Stomach (tissue), 8 donors: ENCODE measurements at regions not wholly inside any gene's neighbourhood (a gene's known extent, or its start where the extent isn't known, plus 50 kb on each side); places are given as distances from the start of the nearest gene placed in this dataset.

Experiments used
- DNase-seq, 2 donors: peaks; one replicate each; pipeline versions ENCODE4 v3.0.0 to v3.0.0-alpha.2; 2013 to 2019
- H3K27ac ChIP-seq, 5 donors: fragments of 200-600 bp in 4 of 5; sonication (generic) in 4 of 5; one replicate each; pipeline ENCODE4 v1.5.1; 2013 to 2019; ENCODE audit warnings: mild to moderate bottlenecking in 1 of 5, moderate library complexity in 1 of 5
- H3K27me3 ChIP-seq, 3 donors: fragments of 200-600 bp; sonication (generic); one replicate each; pipeline ENCODE4 v1.5.1; 2017 to 2019; ENCODE audit warnings: mixed run types in 1 of 3
- H3K36me3 ChIP-seq, 4 donors: fragments of 200-600 bp; sonication (generic); 1 replicate in 3 of 4; 2 replicates in 1 of 4; pipeline ENCODE4 v1.5.1; 2016 to 2019
- H3K4me1 ChIP-seq, 4 donors: fragments of 200-600 bp; sonication (generic); one replicate each; pipeline ENCODE4 v1.5.1; 2016 to 2019
- H3K4me3 ChIP-seq, 4 donors: fragments of 200-600 bp; sonication (generic) in 3 of 4; one replicate each; pipeline ENCODE4 v1.5.1; 2016 to 2019; ENCODE audit warnings: mild to moderate bottlenecking in 1 of 4
- H3K9me3 ChIP-seq, 4 donors: fragments of 200-600 bp; sonication (generic); one replicate each; pipeline ENCODE4 v1.5.1; 2016 to 2019
- CTCF ChIP-seq, 7 experiments: fragments of 450-650 bp in 4 of 7; fragments of 200-600 bp in 3 of 7; sonication (generic) in 3 of 7; IDR thresholded peaks; one replicate each; pipeline ENCODE4 v1.5.1; 2016 to 2019; ENCODE audit warnings: antibody characterized with exemption in 7 of 7, control low read depth in 2 of 7, mild to moderate bottlenecking in 1 of 7
- EP300 ChIP-seq: sonication (generic); formaldehyde crosslinking; IDR thresholded peaks from one replicate; pipeline ENCODE4 v1.6.1; 2017; ENCODE audit warnings: antibody characterized with exemption
- POLR2A ChIP-seq, 4 donors: fragments of 450-650 bp; IDR thresholded peaks; one replicate each; pipeline ENCODE4 v1.6.1; 2016; ENCODE audit warnings: antibody characterized with exemption in 4 of 4, control low read depth in 2 of 4, mild to moderate bottlenecking in 1 of 4, moderate library complexity in 1 of 4
- POLR2AphosphoS5 ChIP-seq, 3 donors: sonication (generic); formaldehyde crosslinking; IDR thresholded peaks; one replicate each; pipeline ENCODE4 v1.6.1; 2016; ENCODE audit warnings: antibody characterized with exemption in 3 of 3
- WGBS, 5 donors: extraction: QIAGEN DNeasy Blood & Tissue Kit in 3 of 5; methylation state at CpG; one replicate each; pipeline versions ENCODE4 v1.1.5 to v1.1.7; 2013 to 2018; 5-methylcytosine and 5-hydroxymethylcytosine counted together
- intact Hi-C: fragments of 100-400 bp; cut with DNase I; formaldehyde crosslinking; loops from one replicate; pipeline ENCODE4 v1.15.1; 2023; ENCODE audit warnings: low total_unique reads
- donor health status: healthy with polysubstance abuse.
- donor health status: Bipolar disorder and iron deficiency.
- donor health status: healthy.

- DNase-seq: no peak
- Histone ChIP-seq H3K27me3 (no peaks in the 10 kb centered on the region), H3K4me3 (no peak overlapping the region), H3K4me1 (no peaks in the 10 kb centered on the region), H3K27ac (no peak overlapping the region), H3K36me3 (no peaks in the 10 kb centered on the region), H3K9me3 (peaks cover 0 to 13% (median 0%) of the 10 kb centered on the region in 4 donors)
- 0 to 38% (median 0%) methylated on average over 1 of the region's 1 CpG for WGBS, 5 donors
- TF ChIP-seq POLR2A (IDR thresholded peaks at IDR 0.05) (no peak), CTCF (IDR thresholded peaks at IDR 0.05) (no peak), POLR2AphosphoS5 (IDR thresholded peaks at IDR 0.05) (no peak), EP300 (no peak)
- intact Hi-C loops: no loop called here
Observed at GRCh38 chr13:66089711-66090110, 1140.4 kb downstream of the PCDH9 start.

GRCh38 chr13:66087269-66087710, 1142.8 kb downstream of the PCDH9 start:
- TF ChIP-seq EP300 (no peak), POLR2A (IDR thresholded peaks at IDR 0.05) (no peak), CTCF (IDR thresholded peaks at IDR 0.05) (no peak), POLR2AphosphoS5 (IDR thresholded peaks at IDR 0.05) (no peak)
- no peaks in the 10 kb centered on the region for H3K36me3 ChIP-seq
- no peaks in the 10 kb centered on the region for H3K4me1 ChIP-seq
- peak in 1 of 2 donors; percentile 49 for DNase-seq
- H3K27me3 ChIP-seq: no peaks in the 10 kb centered on the region
- H3K9me3 ChIP-seq: peaks cover 0 to 4% (median 0%) of the 10 kb centered on the region in 4 donors
- 39 to 58% (median 54%) methylated on average over 2 of the region's 2 CpGs for WGBS, 5 donors
- H3K27ac ChIP-seq: no peak overlapping the region
- intact Hi-C loops: no loop called here
- no peak overlapping the region for H3K4me3 ChIP-seq

- H3K4me1 ChIP-seq: no peaks in the 10 kb centered on the region
- intact Hi-C loops: no loop called here
Observed at GRCh38 chr13:66077132-66077689, 1152.9 kb downstream of the PCDH9 start.

GRCh38 chr13:66076417-66076816, 1153.7 kb downstream of the PCDH9 start:
- H3K4me1 ChIP-seq: no peaks in the 10 kb centered on the region
- no peak for DNase-seq
- no peaks in the 10 kb centered on the region for H3K36me3 ChIP-seq
- no peak overlapping the region for H3K4me3 ChIP-seq
- TF ChIP-seq EP300 (no peak), POLR2A (IDR thresholded peaks at IDR 0.05) (no peak), CTCF (IDR thresholded peaks at IDR 0.05) (no peak), POLR2AphosphoS5 (IDR thresholded peaks at IDR 0.05) (no peak)
- intact Hi-C loops: no loop called here
- no peak overlapping the region for H3K27ac ChIP-seq
- no peaks in the 10 kb centered on the region for H3K9me3 ChIP-seq
- 87 to 96% (median 91%) methylated on average over 3 of the region's 3 CpGs for WGBS, 5 donors
- no peaks in the 10 kb centered on the region for H3K27me3 ChIP-seq

More at GRCh38 chr13:66077132-66077689, 1152.9 kb downstream of the PCDH9 start:
- no peak for DNase-seq
- Histone ChIP-seq H3K27me3 (no peaks in the 10 kb centered on the region), H3K9me3 (no peaks in the 10 kb centered on the region), H3K27ac (no peak overlapping the region), H3K4me3 (no peak overlapping the region), H3K36me3 (no peaks in the 10 kb centered on the region)
- TF ChIP-seq EP300 (no peak), CTCF (IDR thresholded peaks at IDR 0.05) (no peak), POLR2A (IDR thresholded peaks at IDR 0.05) (no peak), POLR2AphosphoS5 (IDR thresholded peaks at IDR 0.05) (no peak)
